ENCODE measurements at regions not wholly inside any gene's neighbourhood (a gene's known extent, or its start where the extent isn't known, plus 50 kb on each side); places are given as distances from the start of the nearest gene placed in this dataset.

DNA sequence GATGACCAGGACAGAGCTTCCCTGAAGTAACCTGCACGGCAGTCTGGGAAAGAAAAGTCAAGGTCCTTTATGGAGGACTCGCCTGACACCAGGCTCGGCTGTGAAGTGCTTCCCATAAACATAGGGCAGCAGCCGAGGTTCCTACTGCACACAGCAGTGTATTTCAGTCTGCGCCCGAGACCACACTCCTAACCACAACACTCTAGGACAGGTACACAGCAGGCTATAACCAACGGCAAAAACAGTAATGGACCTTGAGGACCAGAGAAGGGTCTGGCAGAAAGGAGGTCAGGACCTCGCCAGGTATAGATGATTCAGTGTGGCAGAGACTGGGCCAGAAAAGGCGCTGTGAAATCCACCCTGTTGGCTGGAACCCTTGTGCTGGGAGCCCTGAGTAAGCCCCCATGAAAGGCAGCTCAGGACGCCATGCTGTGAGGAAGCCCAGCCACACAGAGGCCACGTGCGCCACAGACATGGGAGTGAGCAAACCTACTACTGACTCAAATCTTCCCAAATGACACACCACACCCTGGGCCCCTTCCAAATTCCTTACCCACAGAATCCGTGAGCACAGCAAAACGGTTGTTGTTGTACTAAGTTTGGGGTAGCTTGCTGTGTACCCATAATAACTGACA is 129.6 kb upstream of the CST7 start:
- Mint-ChIP-seq H3K27me3 (ENCODE audit: low read depth) (no peaks in the 10 kb centered on the region), H3K36me3 (ENCODE audit: low read depth) (no peaks in the 10 kb centered on the region), H3K9me3 (ENCODE audit: insufficient read depth) (no peaks in the 10 kb centered on the region), H3K4me1 (ENCODE audit: low read depth) (peaks cover 6% of the 10 kb centered on the region), H3K27ac (no peak overlapping the region), H3K4me3 (no peak overlapping the region)
- no peak for DNase-seq
- POLR2A ChIA-PET: no interaction called here
- no peak for ATAC-seq
- CTCF ChIA-PET: no interaction called here

DNA sequence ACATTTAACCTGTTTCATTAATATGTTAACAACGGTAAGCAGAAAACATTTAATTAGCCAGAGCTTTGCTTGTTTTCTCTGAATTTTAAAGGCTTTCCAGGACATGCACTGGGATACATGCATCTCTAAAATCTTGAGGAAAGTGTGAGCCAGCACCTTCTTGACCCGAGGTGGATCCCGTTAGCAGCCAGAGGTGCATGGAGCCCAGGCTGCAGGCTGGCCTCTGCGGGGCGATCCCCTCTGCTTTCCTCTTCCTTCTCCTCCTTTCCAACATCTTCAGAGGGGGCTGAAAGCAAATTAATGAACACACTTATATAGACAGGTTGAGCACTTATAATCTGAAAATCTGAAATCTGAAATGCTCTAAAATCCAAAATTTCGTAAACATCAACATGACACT is 128.7 kb upstream of the CST7 start:
- peaks cover 6% of the 10 kb centered on the region for H3K4me1 Mint-ChIP-seq (ENCODE audit: low read depth)
- CTCF ChIA-PET: no interaction called here
- ATAC-seq: no peak
- DNase-seq: no peak
- POLR2A ChIA-PET: no interaction called here
- no peaks in the 10 kb centered on the region for H3K9me3 Mint-ChIP-seq (ENCODE audit: insufficient read depth)
- no peak overlapping the region for H3K27ac Mint-ChIP-seq
- H3K36me3 Mint-ChIP-seq (ENCODE audit: low read depth): no peaks in the 10 kb centered on the region
- H3K4me3 Mint-ChIP-seq: no peak overlapping the region
- no peaks in the 10 kb centered on the region for H3K27me3 Mint-ChIP-seq (ENCODE audit: low read depth)

DNA sequence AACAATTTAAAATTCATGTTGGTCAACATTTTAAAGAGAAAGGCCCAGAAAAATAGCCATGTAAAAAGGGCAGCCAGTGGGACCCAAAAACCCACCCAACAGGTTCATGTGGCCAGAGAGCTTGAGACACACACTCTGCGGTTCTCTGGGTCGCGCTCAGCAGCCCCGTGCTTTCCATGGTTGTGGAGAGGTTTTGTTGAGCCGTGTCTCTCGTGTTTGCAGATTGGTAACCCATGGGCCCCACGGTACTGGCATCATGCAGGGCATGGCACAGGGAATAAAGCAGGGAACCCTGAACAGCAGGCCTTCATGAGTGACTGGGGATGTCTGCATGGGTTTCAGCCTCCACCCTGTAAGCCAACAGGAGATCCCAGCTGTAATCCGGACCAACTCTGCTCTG is 127.7 kb upstream of the CST7 start:
- ATAC-seq (no peak), DNase-seq (no peak)
- no peak overlapping the region for H3K27ac Mint-ChIP-seq
- H3K27me3 Mint-ChIP-seq (ENCODE audit: low read depth): no peaks in the 10 kb centered on the region
- no peak overlapping the region for H3K4me3 Mint-ChIP-seq
- POLR2A ChIA-PET: no interaction called here
- H3K9me3 Mint-ChIP-seq (ENCODE audit: insufficient read depth): no peaks in the 10 kb centered on the region
- no peaks in the 10 kb centered on the region for H3K36me3 Mint-ChIP-seq (ENCODE audit: low read depth)
- peaks cover 6% of the 10 kb centered on the region for H3K4me1 Mint-ChIP-seq (ENCODE audit: low read depth)
- CTCF ChIA-PET: no interaction called here

DNA sequence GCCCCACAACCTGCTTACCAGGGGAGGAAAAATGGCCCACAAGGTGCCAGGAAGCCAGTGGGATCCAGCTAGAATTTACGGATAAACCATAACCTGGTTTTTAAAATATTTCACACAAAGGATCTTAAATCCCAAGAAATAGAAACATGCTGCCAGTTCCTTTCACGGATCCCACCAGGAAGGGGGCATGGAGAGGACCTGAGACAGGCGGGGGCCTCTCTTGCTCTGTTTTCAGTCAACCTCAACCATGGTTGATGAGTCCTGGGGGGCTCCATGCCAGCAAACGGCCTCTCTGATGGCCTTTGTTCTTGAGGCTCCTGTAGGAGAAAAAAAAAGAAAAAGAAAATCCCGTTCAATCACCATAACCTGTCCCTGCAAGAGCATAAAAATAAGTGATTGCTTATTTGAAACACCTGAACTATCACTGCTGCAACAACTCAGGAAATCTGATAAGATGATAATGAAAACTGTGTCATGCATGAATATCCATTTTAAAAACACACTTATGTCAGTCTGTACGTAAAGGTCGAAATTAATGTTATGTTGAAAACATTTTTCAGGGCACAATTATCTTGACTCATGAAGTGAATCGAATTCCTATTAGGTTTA is 125.8 kb upstream of the CST7 start:
- H3K27me3 Mint-ChIP-seq (ENCODE audit: low read depth): no peaks in the 10 kb centered on the region
- no peaks in the 10 kb centered on the region for H3K4me1 Mint-ChIP-seq (ENCODE audit: low read depth)
- DNase-seq (no peak), ATAC-seq (no peak)
- ChIA-PET CTCF (no interaction called here), POLR2A (no interaction called here)
- no peaks in the 10 kb centered on the region for H3K36me3 Mint-ChIP-seq (ENCODE audit: low read depth)
- no peaks in the 10 kb centered on the region for H3K9me3 Mint-ChIP-seq (ENCODE audit: insufficient read depth)
- no peak overlapping the region for H3K27ac Mint-ChIP-seq
- no peak overlapping the region for H3K4me3 Mint-ChIP-seq

DNA sequence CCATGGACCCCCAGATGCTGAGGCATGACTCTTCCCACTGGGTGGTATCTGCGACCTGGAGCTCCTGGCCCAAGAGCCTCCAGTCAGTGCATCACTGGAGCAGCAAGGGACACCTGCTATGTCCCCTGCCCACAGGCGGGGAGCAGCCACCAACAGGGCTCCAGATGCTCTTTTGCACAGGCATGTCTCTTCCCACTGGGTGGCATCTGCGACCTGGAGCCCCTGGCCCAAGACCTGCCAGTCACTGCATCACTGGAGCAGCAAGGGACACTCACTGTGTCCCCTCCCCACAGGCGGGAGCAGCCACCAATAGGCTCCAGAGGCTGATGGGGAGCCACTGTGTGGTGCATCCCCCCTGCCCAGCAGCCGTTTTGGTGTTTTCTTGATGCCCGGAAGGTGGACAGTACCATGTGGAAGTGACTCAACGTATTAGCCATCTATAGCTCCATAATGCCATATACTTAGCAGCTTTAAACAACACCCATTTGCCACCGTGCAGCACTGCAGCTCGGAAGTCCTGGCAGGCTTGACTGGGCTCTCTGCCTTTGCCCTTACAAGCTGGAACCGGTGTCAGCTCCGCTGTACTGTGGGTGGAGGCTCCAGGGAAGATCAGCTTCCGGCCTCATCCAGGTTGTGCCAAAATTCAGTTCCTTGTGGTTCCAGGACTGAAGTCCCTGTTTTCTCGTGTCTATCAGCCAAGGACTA is 124.9 kb upstream of the CST7 start:
- Mint-ChIP-seq H3K36me3 (ENCODE audit: low read depth) (no peaks in the 10 kb centered on the region), H3K4me1 (ENCODE audit: low read depth) (no peaks in the 10 kb centered on the region), H3K4me3 (no peak overlapping the region), H3K27me3 (ENCODE audit: low read depth) (no peaks in the 10 kb centered on the region), H3K9me3 (ENCODE audit: insufficient read depth) (no peaks in the 10 kb centered on the region), H3K27ac (no peak overlapping the region)
- DNase-seq (no peak), ATAC-seq (no peak)
- POLR2A ChIA-PET: no interaction called here
- CTCF ChIA-PET: no interaction called here

DNA sequence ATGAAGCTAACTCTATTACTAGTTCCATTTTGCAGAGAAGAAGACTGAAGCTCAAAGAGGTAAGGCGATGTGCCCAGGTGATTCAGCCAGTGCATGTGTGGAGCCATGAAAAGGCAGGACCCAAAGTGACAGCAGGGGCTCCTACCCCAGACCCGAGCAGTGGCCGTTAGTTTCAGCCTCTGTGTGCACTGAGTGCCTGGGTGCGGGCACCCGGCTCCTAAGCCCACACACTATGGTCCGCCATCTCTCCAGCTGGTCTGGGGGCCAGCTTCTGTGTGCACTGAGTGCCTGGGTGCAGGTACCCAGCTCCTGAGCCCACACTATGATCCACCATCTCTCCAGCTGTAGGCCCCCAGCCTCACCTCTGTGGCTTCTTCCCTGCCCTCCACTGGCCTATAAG is 123.5 kb upstream of the CST7 start:
- Mint-ChIP-seq H3K4me3 (no peak overlapping the region), H3K4me1 (ENCODE audit: low read depth) (no peaks in the 10 kb centered on the region), H3K9me3 (ENCODE audit: insufficient read depth) (no peaks in the 10 kb centered on the region), H3K27me3 (ENCODE audit: low read depth) (no peaks in the 10 kb centered on the region), H3K36me3 (ENCODE audit: low read depth) (no peaks in the 10 kb centered on the region), H3K27ac (no peak overlapping the region)
- no peak for ATAC-seq
- DNase-seq: no peak
- CTCF ChIA-PET: interaction anchor here (1.0 kb wide), 1 partner anchor 231 kb away, joined by 3 read pairs; no protein-coding TSS in a partner anchor
- POLR2A ChIA-PET: no interaction called here

DNA sequence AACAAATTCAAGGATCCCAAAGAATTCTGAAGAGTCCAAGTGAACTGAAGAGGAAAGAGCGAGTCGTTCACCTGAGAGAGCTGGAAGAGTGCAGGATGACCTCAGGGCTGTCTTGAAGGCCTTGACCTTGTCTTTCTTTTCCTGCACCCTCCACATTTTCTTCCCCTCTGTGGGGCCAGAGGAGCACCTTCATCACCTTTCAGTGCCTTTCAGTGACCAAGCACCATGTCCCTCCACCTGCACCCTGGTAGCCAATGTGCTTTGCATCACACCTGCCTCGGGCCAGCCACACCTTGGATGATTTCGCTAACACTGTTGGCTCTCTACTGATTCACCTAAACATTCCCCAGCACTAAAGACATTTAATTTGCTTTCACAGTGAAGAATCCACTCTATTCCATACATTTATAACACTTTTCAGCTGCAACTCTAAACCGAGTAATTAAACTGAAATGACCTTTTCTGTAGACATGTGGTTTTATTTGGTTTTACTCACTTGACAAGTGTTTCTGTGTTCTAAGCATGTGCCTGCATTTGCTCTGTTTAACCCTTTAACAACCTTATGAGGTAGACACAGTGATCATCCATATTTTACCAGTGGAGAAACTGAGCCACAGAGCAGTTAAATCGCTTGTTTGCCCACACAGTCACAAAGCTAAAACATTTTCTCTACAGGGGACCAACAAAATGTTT is 121.3 kb upstream of the CST7 start:
- Mint-ChIP-seq H3K27ac (no peak overlapping the region), H3K4me3 (no peak overlapping the region), H3K27me3 (ENCODE audit: low read depth) (no peaks in the 10 kb centered on the region), H3K36me3 (ENCODE audit: low read depth) (no peaks in the 10 kb centered on the region), H3K4me1 (ENCODE audit: low read depth) (peaks cover 3% of the 10 kb centered on the region), H3K9me3 (ENCODE audit: insufficient read depth) (no peaks in the 10 kb centered on the region)
- no peak for DNase-seq
- no peak for ATAC-seq
- ChIA-PET POLR2A (no interaction called here), CTCF (no interaction called here)

DNA sequence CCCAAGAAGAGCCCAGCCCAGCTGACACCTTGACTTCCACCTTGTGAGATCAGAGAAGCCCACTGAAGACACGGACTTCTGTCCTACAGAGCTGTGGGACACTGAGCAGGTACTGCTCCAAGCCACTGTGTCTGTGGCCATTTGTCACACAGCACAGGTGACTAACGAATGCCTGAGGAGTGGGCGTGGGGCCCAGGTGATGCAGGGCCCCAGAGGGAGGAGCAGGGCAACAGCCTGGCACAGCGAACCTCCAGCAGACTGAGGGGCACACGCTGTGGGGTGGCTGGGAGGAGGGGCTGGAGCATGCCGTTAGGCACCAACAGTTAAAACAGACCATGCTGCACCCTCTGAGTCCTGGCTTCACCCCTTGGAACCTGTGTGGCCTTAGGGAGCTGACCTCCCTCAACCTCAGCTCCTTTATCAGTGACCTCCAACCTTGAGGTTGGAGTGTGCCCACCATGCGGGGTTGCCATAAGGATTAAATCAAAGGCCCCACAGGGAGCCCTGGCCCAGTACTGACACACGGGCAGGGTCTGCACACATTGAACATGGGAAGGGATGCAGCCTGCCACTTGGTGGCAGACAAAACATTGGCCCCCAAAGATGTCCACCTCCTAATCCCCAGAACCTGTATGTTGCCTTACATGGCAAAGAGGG is 119.9 kb upstream of the CST7 start:
- Mint-ChIP-seq H3K36me3 (ENCODE audit: low read depth) (no peaks in the 10 kb centered on the region), H3K27ac (no peak overlapping the region), H3K4me3 (no peak overlapping the region), H3K27me3 (ENCODE audit: low read depth) (no peaks in the 10 kb centered on the region), H3K9me3 (ENCODE audit: insufficient read depth) (no peaks in the 10 kb centered on the region), H3K4me1 (ENCODE audit: low read depth) (peaks cover 3% of the 10 kb centered on the region)
- no peak for DNase-seq
- no peak for ATAC-seq
- ChIA-PET POLR2A (no interaction called here), CTCF (no interaction called here)

DNA sequence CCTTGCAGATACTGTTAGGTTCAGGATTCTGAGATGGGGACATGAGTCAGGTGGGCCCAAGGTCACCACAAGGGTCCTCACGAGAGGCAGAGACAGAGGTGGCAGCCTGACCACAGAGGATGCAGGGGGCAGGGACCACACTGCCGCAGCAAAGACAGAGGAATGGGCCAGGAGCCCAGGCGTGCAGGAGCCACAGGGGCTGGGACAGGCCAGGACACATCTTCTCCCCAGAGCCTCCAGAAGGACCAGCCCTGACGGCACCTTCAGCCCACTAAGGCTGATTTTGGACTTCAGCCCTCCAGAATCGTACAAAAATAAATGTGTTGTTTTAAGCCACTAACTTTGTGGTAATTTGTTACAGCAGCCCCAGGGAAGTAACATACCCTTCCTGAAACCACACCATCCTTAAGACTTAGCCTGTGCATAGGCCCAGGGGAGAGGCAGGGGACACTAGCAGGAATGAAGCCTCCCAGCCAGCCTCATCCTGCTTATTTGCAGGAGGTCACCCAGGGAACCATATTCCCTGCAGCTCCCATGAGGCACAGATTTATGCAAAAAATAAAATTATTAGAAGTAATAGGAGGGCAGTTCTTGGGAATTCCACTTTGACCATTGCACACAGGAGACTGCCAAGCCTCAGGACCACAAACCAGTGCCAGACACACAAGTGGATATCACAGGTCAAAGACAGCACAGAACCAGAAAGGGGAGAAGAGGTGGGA is 119.3 kb upstream of the CST7 start:
- CTCF ChIA-PET: no interaction called here
- Mint-ChIP-seq H3K27me3 (ENCODE audit: low read depth) (no peaks in the 10 kb centered on the region), H3K4me3 (no peak overlapping the region), H3K9me3 (ENCODE audit: insufficient read depth) (no peaks in the 10 kb centered on the region), H3K27ac (no peak overlapping the region), H3K4me1 (ENCODE audit: low read depth) (peaks cover 3% of the 10 kb centered on the region), H3K36me3 (ENCODE audit: low read depth) (no peaks in the 10 kb centered on the region)
- POLR2A ChIA-PET: no interaction called here
- DNase-seq: no peak
- no peak for ATAC-seq

DNA sequence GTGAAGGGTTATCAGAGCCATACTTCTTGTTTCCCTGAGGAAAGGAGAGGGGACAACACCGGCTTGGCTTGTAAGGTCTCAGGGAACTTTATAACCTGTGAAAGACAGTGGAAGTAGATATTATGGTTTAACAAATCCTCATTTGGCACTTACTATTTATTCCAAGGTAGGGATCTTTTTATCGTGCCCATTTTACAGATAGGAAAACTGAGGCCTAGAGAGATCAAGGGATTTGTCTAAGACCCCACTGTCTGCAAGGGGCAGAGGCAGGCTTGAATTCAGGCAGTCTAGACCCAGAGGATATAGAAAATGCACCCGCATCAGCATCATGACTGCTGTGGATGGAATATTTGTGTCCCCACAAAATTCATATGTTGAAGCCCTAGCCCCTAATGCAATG is 118.4 kb upstream of the CST7 start:
- Mint-ChIP-seq H3K4me1 (ENCODE audit: low read depth) (peaks cover 3% of the 10 kb centered on the region), H3K9me3 (ENCODE audit: insufficient read depth) (no peaks in the 10 kb centered on the region), H3K36me3 (ENCODE audit: low read depth) (no peaks in the 10 kb centered on the region), H3K27me3 (ENCODE audit: low read depth) (no peaks in the 10 kb centered on the region), H3K27ac (no peak overlapping the region), H3K4me3 (no peak overlapping the region)
- ATAC-seq (no peak), DNase-seq (no peak)
- ChIA-PET CTCF (no interaction called here), POLR2A (no interaction called here)

DNA sequence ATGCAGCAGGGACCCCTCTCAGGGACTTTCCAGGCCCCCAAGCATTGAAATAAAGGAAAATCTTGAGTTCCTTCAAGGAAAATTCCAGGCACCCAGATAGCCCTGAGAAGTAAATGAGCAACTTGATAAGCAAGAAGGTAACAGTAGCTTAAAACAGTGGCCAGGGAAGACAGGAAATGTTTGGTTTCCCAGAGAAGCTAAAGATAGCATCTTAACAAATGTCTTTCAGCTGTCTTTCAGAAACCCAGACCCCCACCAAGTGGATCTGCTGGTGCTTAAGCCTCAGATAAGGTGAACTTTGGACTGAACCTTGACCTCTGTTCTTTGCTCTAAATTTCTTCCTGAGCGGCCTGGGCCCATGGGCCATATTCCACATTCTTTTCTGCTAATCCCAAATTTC is 117.8 kb upstream of the CST7 start:
- no peak for ATAC-seq
- Mint-ChIP-seq H3K9me3 (ENCODE audit: insufficient read depth) (no peaks in the 10 kb centered on the region), H3K4me3 (no peak overlapping the region), H3K4me1 (ENCODE audit: low read depth) (peaks cover 3% of the 10 kb centered on the region), H3K27me3 (ENCODE audit: low read depth) (no peaks in the 10 kb centered on the region), H3K27ac (no peak overlapping the region), H3K36me3 (ENCODE audit: low read depth) (no peaks in the 10 kb centered on the region)
- no peak for DNase-seq
- ChIA-PET CTCF (no interaction called here), POLR2A (no interaction called here)

DNA sequence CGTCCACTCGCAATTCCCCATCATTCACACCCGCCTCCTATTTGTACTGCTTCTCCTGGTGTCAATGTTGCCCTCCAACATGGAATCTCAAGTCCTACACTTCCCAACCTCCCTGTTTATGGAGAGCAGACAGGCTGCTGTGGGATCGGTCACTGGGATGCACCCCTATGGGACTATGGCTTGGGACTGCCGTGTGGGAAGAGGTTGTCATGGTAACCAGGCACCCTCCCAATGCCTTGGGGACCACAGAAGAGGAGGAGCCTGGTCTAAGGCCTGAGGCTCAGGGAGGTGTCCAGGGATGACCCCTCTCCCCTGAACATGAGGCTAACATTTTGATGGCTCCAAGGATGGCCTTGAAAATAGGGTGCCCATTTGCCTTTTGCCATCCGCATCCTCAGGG is 116.6 kb upstream of the CST7 start:
- ChIA-PET CTCF (no interaction called here), POLR2A (no interaction called here)
- Mint-ChIP-seq H3K27ac (no peak overlapping the region), H3K9me3 (ENCODE audit: insufficient read depth) (no peaks in the 10 kb centered on the region), H3K4me3 (no peak overlapping the region), H3K27me3 (ENCODE audit: low read depth) (no peaks in the 10 kb centered on the region), H3K4me1 (ENCODE audit: low read depth) (peaks cover 3% of the 10 kb centered on the region), H3K36me3 (ENCODE audit: low read depth) (no peaks in the 10 kb centered on the region)
- ATAC-seq (no peak), DNase-seq (no peak)

Measured in activated CD8-positive, alpha-beta T cell treated with anti-CD3 and anti-CD28 coated beads, Interleukin-2, amount 10 ng/mL, durations not matched to agents 7 days and 5 days (primary cell).